ENCODE measurements at regions not wholly inside any gene's neighbourhood (a gene's known extent, or its start where the extent isn't known, plus 50 kb on each side); places are given as distances from the start of the nearest gene placed in this dataset.
"Not testable (repeated sequence)": the region's sequence is repeated elsewhere in the genome, so short reads cannot be mapped to it uniquely, and the experiment has no call there.

- no peak for DNase-seq
Observed at GRCh38 chr6:37078814-37079213, 73.4 kb downstream of the FGD2 start.

DNA sequence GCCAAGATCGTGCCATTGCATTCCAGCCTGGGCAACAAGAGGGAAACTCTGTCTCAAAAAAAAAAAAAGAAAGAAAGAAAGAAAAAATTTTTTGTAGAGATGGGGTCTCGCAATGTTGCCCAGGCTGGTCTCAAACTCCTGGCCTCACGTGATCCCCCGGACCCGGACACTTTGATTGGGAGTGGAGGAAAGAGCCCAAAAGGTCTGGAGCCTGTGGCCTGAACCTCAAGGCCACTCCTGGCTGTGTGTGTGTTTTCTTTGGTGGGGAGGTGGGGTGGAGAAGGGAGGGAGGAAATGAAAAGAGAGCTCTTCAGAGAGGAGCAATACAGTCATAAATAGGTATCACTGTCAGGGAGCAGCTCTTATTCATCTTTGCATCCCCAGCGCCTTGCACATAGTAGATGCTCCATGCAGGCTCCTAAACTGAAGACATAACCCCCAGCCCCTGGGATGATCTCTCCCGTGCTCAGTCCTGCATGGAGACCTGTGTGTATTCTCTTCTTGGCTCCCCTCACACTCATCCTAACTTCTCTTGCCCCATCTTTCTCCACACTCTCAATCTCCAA, 75.7 kb downstream of the FGD2 start:
- DNase-seq, result no peak

DNA sequence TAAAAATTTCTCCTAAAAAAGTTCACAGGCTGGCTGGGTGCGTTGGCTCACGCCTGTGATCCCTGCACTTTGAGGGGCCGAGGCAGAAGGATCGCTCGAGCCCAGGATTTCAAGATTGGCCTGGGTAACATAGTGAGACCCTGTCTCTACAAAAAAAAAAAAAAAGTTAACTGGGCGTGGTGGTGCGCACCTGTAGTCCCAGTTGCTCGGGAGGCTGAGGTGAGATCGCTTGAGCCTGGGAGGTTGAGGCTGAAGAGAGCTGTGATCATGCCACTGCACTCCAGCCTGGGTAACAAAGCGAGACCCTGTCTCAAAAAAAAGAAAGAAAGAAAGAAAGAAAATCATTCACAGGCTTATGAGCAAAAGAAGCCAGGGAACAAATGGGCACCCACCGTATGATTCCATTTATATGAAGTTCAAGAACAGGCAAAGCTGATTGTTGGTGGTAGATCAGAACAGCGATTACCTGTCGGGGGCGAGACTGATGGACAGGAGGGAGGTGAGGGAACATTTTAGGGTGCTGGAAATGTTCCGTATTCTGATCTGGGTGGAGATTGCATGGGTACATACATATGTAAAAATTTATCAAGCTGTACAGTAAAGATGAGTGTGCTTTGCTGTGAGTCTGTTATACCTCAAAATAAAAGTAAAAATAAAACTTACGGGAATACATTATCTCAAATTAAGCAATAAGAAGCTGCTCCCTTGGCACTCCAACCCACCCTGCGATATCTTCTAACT, 77.1 kb downstream of the FGD2 start:
- no peak for DNase-seq

DNA sequence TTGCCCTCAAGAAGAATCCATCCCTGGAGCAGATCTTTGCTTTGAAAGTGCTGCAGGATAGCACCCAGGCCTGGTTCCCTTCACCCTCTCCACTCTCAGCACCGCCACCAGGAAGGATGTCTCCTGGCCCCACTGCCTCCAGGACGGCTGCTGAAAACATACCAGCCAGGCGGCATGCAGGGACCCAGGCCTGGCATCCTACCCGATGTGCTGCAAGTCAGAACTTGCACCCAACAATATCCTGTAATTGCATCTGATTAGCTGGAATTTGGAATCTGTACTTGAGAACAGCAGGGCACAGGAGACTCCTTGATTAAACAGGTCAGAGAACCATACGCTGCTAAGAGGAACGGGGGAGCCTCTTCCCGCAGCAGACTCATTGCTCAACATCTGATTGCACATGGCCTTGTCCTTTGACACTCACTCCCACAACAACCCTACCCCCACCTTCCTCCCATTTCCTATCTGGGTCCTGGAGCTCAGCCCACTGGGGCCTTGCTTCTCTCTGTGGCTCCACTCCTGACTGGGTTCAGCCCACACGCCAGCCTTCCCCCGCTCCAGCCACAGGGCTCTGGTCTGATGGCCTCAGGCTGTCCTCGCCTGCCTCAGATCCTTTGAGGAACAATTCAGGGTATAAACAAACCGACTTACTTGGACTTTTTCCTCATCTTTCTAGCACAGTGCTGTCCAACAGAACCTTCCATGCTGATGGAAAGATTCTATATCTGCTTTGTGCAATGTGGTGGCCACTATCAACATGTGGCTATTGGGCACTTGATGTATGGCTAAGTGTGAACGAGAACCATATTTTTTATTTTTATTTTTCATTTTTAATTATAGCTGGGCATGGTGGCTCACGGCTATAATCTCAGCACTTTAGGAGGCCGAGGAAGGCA, 78.0 kb downstream of the FGD2 start:
- DNase-seq, result no peak

DNA sequence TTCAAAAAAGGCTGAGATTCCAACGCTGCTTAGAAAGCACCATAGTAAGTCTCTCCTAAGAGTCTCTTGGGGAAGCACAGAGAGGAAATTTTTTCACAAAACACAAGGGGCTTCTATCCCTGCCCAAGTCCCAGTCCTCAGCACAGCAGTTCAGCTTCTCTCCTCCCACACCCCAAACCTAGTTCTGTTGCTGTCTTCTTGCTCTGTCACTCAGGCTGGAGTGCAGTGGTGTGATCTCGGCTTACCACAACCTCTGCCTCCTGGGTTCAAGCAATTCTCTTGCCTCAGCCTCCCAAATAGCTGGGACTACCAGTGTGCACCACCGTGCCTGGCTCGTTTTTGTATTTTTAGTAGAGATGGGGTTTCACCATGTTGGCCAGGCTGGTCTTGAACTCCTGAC, 79.2 kb downstream of the FGD2 start:
- not testable (repeated sequence) for DNase-seq

- no peak for DNase-seq
Observed at GRCh38 chr6:37085198-37085597, 79.7 kb downstream of the FGD2 start.

- no peak for DNase-seq
Observed at GRCh38 chr6:37088897-37089296, 81.1 kb upstream of the PIM1 start.

GRCh38 chr6:37089783-37090182, 80.2 kb upstream of the PIM1 start:
- no peak for DNase-seq

DNA sequence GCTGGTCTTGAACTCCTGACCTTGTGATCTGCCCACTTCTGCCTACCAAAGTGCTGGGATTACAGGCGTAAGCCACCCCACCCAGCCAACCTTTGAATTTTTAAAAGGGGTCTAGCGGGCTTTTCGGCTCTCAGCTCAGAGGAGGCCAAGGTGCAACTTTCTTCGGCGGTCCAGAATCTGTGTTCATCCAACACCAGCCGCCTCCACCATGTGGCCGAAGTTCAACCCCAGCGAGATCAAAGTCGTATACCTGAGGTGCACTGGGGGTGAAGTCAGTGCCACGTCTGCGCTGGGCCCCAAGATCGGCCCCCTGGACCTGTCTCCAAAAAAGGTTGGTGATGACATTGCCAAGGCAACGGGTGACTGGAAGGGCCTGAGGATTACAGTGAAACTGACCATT, 78.8 kb upstream of the PIM1 start:
- not testable (repeated sequence) for DNase-seq

- DNase-seq, result not testable (repeated sequence)
Observed at GRCh38 chr6:37091586-37091985, 78.4 kb upstream of the PIM1 start.

DNA sequence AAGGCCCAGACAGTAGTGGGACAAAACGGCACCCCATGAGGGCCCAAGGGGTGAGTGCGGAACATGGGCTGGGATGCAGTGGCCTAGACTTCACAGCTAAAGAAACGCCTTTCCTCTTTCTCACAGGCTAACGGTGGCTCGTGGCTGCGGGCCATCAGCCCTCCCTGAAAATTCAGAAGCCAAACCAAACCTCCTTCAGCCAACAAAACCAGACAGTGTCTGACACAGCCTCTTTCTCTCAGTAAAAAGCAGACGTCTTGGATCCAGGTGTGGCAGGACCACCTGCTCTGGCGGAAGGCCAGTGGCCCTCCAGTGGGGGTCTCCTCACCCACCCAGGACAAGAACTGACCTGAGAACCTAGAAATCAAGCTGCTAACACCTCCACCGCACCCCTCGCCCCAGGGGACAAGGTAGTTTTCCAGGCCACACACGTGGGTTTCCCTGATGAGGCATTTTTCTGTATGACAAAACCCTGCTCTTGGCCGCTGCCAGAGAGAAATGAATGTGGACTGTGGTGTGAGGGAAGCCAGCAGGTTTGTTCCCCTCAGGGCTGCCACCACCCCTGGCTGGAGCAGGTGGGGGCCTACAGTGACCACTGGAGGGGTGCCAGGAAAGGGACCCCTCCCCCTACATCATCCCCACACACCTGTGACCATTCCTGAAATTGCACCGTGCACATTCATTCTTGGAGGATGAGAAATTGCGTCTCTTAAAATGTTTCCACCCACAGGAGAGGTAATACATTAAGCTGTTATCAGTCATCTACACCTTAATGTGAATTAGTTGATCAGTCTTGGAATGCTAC, 76.8 kb upstream of the PIM1 start:
- DNase-seq, result no peak

DNA sequence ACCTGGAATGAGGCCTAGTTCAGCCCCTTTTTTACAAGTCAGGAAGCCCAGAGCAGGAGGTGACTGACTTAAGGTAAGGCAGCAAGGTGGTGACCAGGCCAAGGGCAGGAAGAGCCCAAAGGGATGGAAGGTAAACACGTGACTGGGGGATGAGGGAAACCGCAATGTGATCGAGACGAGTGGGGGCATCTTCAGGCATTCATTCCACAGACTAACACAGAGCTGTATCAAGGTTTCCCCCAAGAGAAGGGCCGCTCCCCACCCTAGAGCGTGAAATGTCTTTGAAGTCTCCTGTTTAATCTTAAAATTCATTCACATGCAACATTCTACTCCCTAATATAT, 76.3 kb upstream of the PIM1 start:
- DNase-seq, result no peak

DNA sequence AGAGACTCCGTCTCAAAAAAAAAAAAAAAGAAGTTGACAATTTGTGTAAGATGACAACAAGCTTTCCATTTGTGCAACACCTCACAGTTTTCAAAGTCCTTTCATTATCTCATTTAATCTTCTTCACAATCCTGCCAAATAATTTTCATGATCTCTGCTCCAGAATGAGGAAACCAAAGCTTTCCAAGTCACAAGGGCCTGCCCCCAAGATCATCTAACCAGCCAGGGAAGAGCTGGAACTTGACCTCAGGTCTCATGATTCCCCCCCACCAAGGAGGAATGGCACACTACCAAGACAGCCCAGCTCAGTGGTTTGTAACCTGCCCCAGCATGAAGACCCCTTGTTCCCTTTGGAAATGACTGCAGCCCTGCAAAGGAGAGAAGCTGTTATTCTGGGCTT, 74.0 kb upstream of the PIM1 start:
- no peak for DNase-seq

DNA sequence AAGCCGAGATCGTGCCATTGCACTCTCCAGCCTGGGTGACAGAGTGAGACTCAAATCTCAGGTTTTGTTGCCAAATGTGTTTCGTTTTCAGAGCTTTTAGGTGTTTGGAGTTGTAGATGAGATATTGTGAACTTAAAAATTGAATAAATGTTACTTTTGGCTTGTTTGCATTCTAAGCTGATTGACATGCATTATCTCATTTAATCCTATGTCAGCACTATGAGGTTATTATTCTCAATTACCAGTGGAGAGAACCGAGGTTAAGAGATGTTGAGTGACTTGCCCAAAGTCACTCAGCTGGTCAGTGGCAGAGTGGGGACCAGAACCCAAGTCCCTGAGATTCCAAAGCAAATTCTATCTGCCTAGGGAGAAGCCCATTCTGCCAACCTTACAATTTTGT, 72.6 kb upstream of the PIM1 start:
- no peak for DNase-seq

- no peak for DNase-seq
Observed at GRCh38 chr6:37099442-37099841, 70.5 kb upstream of the PIM1 start.

DNA sequence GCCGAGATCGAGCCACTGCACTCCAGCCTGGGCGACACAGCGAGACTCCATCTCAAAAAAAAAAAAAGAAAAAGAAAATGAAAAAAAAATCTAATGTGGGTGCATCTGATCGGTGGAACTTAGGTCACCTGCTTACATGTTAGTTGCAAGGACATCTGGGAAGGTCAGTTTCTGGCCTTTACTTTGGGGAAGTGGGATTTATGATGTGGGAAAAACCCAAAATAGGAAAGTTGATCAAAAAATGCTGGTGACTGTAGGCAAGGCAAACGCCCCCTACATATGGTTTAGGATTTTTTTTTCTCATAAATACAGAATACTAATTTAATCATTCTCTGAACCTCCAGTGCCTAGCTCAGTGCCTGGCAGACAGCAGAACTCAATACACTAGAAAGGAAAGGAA, 69.2 kb upstream of the PIM1 start:
- no peak for DNase-seq

- DNase-seq, result no peak
Observed at GRCh38 chr6:37101991-37102298, 68.0 kb upstream of the PIM1 start.

GRCh38 chr6:37102299-37103168, 67.4 kb upstream of the PIM1 start:
- DNase-seq, result peak; percentile 72

DNA sequence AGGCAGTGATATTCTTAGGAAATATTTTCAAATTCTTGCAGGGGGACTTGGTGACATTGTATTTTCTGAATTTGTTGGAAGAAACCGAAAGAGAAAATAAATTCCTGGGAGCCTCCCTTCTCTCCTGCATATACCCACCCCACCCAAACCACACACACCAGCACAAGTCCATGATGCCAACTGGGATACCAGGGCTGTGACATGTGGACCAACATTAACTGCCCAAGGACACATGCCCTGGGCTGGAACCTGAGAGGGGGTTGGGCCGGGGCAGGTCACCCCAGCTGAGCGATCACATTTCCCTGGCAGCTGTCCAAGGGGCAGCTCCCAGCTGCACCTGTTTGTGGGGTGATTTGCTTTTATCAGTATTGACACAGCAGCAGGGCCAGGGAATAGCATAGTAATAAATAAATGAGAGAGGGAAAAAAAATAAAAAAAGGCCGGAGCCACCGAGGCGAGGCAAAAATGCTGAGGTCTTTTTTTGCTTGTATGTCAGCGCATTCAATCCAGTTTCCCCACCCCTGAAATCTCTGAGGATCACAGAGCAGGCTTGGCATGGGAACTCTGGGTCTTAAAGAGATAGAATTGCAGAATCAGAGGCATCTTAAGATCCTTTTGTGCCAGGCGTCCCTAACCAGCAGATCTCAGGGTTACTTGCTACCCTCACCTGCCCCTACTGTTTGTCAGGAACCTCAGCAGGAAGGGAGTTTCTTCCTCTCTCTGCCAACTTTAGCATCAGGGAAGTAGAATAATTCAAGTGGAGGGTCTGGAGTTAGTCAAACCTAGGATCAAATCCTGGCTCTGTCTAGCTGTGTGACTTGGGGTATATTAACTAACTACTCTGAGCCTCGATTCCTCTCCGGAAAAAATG, 66.5 kb upstream of the PIM1 start:
- DNase-seq, result no peak

GRCh38 chr6:37104824-37105147, 65.2 kb upstream of the PIM1 start:
- DNase-seq, result no peak
